ENCODE measurements at regions not wholly inside any gene's neighbourhood (a gene's known extent, or its start where the extent isn't known, plus 50 kb on each side); places are given as distances from the start of the nearest gene placed in this dataset.
"Not testable (repeated sequence)": the region's sequence is repeated elsewhere in the genome, so short reads cannot be mapped to it uniquely, and the experiment has no call there.

DNA sequence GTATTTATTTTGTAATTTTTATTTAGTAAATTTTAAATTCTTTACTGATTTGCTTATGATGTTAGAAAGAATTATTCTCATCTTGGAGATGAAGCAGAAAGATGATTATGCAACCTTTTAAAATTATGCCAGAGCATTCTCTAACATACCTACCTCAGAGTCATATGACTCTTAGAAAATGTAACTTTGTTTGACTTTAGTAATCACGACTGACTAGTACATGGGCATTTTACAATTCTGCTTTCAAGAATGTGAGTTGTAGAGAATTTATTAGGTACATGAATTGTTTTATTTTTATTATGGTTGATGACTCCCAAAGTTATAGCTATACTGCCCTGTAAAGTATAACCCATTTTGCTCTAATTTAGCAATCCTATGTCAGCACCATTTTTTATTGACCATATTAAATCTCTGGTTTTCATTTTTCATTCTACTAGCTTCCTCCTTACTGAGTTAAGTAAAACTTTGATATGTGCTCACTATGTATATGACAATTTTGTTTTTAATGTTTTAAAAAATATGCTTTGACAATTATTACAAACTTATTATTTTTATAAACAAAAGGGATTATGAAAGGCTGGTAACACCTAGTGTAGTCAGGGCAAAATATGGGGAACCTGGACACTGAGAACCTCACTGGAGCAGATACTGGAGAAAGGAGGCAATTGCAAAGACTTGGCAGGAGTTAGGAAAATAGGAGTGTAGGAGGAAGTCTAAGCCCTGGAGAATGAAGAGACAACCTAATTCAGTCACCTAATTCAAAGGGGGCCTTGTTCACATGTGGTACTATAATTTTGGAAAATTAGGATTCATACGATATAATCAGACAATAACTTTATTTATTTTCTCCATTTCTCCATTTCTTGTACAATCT lies 249.7 kb upstream of the DAB2 start:
- no peak for DNase-seq

DNA sequence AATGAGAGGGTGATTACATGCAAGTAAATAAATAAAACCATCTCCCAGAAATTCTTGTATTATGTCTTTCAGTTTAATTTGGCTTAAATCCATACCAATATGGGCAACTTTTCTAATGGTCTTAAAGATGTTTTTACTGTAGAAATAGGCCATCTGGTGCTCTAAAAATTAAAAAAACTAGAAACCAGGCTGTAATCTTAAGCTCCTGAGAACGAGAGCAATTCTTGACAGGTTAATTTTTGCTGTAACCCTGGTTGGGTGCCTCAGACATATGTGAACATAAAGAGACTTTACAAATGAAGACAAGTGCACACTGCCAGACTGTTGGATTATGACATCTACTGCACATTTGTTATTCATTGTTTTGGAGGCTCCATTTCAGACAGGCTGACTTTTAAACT lies 246.8 kb upstream of the DAB2 start:
- DNase-seq: no peak

DNA sequence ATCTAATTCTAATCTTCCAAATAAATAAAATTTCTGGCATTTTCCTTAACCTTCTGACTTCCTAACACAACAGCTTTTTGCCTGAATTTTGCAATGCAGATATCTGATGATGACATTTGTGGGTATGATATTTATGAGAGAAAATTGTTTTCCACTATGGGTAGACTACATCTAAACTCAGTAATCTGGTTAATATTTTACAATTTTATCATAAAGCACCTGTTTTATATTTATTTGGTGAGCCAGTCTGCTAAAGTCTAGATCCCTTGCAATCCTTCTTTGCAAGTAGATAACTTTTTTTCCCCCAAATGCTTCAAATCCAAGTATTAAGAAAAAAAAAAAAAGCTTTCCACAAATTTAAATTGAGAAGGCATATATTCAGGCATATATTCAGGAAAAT lies 246.2 kb upstream of the DAB2 start:
- no peak for DNase-seq

DNA sequence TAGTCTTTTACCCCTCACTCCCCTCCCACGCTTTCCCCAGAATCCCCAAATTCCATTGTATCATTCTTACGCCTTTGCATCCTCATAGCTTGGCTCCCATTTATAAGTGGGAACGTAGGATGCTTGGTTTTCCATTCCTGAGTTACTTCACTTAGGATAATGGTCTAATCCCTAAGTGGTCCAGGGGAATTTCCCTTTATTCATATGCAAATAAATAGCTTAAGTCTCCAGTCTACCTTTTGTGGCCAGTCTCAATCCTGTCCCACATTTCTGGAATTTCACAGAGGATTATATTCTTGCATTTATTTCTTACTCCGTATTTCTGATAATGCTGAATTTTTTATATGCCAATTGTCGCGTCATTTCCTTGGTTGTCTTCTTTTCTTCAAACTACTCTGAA lies 245.6 kb upstream of the DAB2 start:
- DNase-seq: no peak

DNA sequence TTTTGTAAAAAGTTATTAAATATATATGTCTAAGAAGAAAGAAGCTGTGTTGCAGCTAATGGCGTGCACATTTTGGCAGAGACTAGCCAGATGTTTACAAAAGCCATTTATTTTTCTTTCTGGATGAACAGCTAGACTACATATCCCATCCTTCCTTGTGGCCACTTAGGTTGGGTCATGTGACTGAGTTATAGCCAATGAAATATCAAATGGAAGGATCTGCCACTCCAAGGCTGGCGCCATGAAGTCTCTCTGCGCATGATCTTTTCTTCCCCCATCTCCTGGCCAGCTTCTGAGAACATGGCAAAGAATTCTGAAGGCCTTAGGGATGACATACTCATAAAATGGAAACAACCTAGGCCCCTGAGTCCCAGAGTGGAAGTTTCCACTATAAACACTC lies 244.2 kb upstream of the DAB2 start:
- DNase-seq: no peak

DNA sequence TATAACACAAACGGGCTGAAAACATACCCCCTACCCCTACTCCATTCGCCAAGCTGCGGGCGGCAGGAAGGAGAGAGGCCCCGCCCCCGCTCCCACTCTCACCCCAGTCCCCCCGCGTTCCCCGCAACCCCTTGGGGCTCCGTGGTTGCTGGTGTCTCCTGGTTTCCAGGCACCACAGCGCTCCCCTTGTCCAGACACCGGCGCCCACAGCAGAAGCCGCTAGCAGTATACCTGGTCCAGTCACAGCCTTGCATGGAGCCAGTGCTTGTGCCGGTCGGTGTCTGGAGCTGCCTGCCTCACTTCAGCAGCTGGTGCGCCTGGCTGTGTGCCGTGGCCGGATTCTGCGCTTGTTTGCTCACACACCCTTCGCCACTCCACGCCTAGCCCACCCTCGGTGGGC lies 240.5 kb upstream of the DAB2 start:
- no peak for DNase-seq

DNA sequence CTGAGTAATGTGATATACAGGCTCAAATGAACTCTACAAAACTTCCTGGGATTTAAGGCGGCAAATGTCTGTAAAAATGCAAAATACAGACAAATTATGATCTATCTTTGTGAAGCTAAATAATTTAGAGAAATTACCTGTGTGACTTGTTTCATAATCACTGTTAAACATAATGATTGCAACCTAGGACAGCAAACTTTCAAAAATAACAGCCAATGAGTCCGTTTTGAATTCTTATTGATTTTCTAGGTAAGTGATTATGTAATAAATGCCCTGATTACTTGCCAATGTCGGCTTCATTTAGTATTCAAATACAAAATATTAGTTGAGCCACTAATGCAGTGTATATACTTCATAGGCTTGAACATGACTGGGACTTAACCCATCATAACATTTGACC lies 238.2 kb upstream of the DAB2 start:
- DNase-seq: no peak

DNA sequence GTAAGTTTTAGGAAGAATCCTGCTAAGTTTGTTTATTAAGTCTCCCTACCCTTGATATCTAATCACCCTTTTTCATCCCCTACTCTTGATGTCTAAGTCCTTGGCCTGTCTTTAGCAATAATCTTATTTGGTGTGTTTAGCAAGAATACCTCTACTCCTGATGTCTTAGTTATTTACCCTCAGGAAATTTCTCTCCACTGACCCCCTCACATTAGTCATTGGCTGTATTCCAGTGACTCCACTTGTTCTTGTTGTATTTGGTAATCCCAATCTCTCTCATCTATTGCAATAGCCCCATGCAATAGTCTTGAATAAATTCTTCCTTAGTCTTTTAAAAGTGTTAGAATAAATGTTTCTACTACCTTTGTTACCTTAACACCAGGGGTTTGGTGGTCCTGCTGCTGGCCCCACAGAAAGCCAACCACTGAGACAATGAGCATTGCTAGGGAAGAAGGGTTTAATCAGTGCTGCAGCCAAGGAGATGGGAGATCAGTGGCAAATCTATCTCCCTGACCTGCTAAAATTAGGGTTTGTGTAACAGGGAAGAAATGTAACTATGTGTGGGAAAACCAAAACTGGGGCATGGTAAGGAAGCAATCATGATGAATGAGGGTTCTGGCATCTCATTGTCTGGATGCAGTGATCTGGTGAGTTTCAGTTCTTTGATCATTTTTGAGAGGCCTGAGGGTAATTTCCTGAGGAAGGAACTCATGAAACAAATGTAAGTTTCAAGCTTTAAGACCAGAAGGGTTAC lies 236.4 kb upstream of the DAB2 start:
- DNase-seq: no peak

DNA sequence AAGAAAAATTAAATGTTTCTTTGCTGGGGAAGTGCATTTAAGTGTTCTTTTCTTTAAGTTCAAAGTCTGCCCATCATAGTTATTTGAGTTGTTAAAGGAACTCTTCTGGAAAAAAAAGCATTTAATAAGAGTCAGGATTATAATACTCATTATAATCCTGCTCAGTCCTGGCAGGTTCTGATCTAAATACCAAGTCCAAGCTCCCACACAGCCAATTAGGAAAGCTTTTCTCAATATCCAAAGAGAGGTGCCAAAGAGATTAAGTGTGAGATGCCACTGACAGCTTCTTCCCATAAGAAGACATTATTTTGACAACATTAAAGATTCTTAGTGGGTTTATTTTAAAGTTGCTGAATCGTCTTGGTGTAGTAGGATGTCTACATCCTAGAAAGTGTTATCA lies 235.2 kb upstream of the DAB2 start:
- DNase-seq: no peak

DNA sequence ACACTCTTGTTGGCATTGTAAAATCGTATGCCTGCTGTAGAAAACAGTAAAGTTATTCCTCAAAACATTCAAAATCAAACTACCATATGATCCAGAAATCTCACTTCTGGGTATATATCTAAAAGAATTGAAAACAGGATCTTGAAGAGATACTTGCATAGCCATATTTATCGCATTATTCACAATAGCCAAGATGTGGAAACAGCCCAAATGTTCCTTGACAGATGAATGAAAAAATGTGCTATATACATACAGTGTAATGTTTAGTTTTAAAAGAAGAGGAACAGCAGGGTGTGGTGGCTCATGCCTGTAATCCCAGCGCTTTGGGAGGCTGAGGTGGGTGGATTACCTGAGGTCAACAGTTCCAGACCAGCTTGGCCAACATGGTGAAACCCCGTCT lies 234.1 kb upstream of the DAB2 start:
- DNase-seq: no peak

DNA sequence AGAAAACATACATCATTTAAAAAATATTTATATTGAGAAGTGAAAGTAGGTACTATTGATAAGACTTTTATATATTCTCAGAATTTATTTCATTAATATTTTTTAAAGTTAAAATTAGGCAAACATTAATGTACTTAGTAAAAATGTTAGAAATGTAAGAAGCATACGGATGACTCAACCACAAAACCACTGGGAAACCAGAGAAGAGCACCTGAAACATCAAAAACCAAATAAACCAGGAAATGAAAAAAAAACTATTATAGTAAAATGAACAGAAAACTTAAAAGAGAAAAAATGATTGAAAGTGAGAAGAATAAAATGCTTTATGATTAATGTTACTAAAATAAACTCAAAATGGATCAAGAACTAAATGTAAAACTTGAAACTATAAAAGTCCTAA lies 233.2 kb upstream of the DAB2 start:
- no peak for DNase-seq

DNA sequence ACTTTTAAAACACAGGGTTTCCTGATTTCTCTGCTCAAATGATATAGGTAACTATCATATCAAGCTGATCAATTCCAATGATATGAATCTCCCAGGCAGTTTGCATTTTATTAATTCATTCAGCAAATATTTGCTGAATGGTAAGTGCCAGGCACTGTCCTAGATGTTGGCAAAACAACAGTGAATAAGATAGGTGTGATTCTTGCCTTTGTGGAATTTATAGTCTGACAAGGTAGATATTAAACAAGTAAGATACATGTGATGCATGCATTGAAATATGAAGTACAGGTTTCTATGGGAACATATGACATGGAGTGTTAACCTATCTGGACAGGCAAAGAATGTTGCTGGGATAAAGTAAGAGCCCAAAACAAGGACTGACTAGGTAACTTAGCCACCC lies 231.8 kb upstream of the DAB2 start:
- no peak for DNase-seq

DNA sequence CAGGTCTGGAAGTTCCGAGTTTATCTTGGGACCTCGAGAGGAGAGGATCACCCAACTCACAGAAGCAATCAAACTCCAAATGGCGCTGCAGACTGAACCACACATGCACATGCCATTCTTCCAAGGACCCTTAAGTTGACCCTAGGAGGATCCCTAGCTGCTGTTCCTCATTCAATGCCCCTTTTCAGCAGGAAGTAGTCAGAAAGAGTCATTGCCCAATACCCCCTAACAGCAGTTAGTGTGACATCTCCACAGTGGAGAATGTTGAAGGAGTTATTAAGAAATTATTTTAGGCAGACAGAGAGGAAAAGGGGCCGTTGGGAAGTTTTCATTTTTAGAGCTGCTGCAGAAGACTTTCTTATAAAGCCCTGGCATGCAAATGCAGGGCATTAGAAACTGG lies 229.9 kb upstream of the DAB2 start:
- no peak for DNase-seq

DNA sequence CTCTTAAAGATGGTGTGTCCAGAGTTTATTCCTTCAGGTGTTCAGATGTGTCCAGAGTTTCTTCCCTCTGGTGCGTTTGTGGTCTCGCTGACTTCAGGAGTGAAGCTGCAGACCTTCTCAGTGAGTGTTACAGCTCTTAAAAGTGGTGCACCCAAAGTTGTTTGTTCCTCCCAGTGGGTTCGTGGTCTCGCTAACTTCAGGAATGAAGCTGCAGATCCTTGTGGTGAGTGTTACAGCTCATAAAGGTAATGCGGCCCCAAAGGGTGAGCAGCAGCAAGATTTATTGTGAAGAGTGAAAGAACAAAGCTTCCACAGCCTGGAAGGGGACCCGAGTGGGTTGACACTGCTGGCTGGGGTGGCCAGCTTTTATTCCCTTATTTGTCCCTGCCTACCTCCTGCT lies 227.7 kb upstream of the DAB2 start:
- not testable (repeated sequence) for DNase-seq

DNA sequence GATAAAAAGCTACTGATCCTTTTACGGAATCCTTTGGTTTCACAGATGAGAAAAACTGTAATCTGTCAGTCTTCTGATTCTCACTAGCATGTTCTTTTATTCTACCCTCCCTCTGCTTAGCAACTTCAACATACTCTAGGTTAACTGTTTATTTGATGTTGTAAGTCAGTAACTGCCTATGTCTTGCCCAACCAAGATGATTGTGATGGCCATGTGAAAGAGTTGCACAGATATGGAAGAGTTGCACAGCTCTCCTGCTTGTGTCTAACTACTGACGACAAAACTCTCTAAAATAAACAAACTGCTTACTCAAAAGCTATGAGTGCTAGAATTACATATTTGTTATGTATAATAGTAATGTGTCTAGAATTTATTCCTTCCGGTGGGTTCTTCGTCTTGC lies 227.3 kb upstream of the DAB2 start:
- DNase-seq: no peak

DNA sequence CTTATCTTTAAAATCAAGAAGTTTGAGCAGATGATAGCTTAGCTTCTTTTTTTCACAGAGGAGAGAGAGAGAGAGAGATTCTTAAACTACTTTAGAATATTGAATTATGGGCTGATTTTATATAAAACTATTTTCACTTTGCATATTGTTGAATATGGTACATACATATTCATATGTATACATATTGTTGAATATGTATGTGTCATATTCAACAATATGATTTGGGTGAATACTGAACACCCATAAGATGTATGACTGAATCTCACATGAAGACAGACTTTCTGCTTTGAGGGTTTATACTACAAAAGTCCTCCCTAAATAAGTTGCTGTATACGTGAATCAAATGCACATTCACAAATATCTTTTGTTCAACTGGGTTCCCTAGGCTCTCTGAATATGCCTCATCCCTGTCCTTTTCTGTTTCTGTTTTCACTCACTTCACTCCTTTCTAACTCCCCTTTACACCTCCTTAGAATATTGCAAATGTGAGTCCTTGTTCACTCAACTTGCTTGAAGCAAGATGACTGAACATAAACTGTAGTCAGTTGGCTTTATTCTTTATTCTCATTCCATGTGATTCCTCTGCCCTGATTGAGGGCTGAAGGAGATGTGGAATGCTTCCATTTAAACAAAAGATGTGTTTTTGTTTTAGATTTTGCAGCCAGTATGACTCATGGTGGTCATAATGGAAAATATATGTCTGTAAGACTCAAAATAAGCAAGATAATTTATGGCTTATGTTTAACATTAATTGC lies 225.4 kb upstream of the DAB2 start:
- DNase-seq: no peak

DNA sequence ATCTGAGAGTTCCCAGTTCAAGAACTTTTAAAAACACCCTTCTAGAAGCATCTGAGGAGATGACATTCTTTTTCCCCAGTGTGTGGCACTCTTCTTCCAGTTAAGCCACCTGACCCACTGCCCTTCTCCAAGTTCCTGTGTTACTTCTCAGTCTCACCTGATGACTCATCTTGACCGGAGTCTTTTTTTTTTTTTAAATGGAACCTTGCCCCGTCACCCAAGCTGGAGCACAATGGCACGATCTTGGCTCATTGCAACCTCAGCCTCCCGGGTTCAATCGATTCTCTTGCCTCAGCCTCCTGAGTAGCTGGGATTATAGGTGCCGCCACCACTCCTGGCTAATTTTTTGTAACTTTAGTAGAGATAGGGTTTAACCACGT lies 224.1 kb upstream of the DAB2 start:
- DNase-seq: no peak

DNA sequence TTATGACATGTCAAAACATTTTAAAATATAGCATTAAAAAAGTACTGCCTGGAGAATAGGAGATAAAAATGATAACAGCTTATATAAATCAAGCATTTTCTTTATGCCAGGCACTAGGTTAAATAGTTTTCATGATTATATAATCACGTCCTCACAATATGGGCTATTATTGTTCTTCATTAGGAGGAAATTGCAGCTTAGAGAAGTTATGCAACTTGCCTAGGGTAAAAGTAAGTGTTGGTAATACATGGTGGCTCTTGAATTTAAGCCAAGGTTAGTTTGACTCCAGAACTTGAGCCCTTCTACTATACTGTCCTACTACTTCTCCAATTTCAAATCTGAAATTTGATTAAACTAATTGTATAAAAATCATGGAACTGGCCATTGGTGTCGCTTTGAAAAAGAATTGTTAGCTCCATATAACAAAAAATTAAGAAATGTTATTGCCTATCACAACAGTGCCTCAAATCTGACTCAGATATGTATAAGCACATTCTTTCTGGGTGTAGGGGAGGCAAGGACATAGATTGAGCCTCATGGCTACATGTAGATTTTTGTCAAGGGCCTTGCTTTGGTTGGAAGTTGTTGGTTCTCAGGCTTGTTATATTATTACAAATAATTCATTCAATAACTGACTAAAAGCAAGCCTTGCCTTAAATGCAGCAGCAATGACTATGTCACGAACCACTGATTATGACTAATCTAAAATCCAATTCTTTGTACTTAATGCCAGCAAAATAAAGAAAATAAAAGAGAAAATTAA lies 223.5 kb upstream of the DAB2 start:
- no peak for DNase-seq

DNA sequence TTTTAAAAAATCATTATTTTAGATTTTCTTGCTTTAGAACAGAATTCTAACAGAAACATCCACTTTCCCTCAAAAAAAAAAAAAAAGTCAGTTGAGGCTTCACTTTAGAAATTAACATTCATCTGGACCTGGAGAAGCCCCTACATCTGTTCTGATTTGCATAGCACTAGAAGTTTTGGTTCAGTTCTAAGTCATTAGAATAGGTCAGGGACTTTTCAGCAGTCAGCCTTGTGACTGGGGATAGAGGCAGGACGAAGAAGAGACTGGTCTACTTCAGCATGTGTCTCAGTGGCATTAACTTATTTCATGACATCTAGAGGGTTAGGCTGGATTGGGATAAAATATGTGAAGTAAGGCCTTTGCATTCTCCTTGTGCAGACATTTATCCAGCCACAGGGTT lies 215.8 kb upstream of the DAB2 start:
- no peak for DNase-seq

DNA sequence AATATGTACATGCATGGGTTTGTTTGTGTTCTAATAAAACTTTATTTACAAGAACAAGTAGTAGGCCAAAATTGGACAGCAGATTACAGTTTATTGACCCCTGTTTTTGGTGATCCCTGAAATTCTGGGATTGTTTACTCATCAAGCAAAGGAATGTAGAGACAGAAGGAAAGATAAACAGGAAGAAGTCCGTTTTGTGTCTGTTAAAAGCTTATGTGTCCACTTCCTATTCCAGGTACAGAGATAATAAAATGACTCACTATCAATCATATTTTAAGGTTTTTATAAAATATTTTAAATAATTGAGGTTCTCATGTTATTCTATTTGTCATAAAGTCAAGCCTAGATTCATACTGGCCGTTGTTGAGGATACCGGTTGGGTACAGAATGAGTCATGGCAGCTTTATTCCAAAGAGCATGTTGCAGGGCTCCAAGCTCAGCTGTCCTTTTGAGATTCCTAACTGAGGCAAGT lies 214.9 kb upstream of the DAB2 start:
- DNase-seq: no peak

DNA sequence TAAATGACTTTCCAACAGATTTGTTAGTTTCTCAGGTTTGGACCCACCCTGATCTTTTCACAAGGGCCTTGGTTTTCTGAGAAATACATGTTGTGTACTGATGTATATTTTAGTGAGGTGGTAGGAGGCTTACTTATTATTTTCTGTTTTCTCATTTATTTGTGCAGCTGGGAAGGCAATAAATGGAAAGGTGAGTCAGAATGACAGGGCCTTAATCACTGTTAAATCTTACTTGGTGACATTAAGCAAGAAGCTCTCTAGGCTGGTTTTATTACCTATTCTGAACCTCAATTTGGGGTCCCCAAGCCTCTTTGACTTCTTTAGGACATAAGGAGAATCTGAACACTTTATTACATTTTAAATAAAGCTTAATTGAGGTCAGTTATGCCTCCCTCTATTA lies 214.0 kb upstream of the DAB2 start:
- no peak for DNase-seq

DNA sequence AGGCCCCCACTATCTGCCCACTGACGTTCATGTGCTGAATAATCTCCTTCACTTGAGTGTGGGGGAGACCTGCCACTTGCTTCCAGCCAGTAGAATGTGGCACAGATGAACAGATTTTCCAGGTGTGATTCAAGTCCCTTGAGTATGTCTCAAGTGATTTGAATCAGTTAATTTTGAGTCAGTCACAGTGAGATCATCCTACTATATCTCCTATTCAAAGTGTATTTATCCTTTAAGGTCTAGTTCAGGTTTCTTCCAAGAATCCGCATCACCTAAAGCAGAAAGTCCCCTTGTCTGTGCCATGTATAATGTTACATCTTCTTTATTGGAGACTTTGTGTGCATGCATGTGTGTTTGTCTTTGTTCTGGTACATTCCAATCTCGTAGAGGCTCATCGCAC lies 208.3 kb upstream of the DAB2 start:
- no peak for DNase-seq

DNA sequence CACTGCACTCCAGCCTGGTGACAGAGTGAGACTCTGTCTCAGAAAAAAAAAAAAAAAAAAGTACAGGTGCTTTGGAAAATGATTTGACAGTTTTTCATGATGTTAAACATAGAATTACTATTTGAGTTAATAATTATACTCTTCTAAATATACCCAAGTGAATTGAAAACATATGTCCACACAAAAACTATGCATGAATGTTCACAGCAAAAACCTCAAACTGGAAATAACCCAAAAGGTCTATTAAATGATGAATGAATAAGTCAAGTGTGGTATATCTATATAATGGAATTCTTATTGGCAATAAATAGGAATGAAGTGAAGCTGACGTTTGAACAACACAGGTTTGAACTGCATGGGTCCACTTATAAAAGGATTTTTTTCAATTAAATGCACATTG lies 207.2 kb upstream of the DAB2 start:
- no peak for DNase-seq

Data from activated T-cell treated with anti-CD3 and anti-CD28 coated beads, Interleukin-2, amount 50 U/mL, for 48 hours (primary cell).